Cardiac muscle cell (in vitro differentiated cells and primary cell): ENCODE measurements at regions not wholly inside any gene's neighbourhood (a gene's known extent, or its start where the extent isn't known, plus 50 kb on each side); places are given as distances from the start of the nearest gene placed in this dataset.
A peak's percentile ranks its signal among the peaks of the same experiment; 100 is the strongest.

Source experiments
- DNase-seq, 2 donors: peaks; one replicate each; pipeline versions ENCODE4 v3.0.0 to v3.0.0-alpha.2; 2010 to 2017; ENCODE audit warnings: low read depth in 1 of 2, low spot score in 1 of 2
- H3K27ac ChIP-seq: fragments of 200-600 bp; sonication (generic); 2 replicates; pipeline ENCODE4 v1.5.1; 2016
- H3K27me3 ChIP-seq: fragments of 200-600 bp; sonication (generic); 2 replicates; pipeline ENCODE4 v1.6.0; 2016; ENCODE audit warnings: control low read depth
- H3K36me3 ChIP-seq: fragments of 200-600 bp; sonication (generic); 2 replicates; pipeline ENCODE4 v1.5.1; 2016; ENCODE audit warnings: control low read depth
- H3K4me1 ChIP-seq: fragments of 200-600 bp; sonication (generic); 2 replicates; pipeline ENCODE4 v1.8.1; 2017; ENCODE audit warnings: low read depth, mild to moderate bottlenecking, mixed run types
- H3K4me3 ChIP-seq: fragments of 200-600 bp; sonication (generic); 2 replicates; pipeline ENCODE4 v1.5.1; 2016; ENCODE audit warnings: mild to moderate bottlenecking
- H3K9me3 ChIP-seq: fragments of 200-600 bp; sonication (generic); 2 replicates; pipeline ENCODE4 v1.5.1; 2017; ENCODE audit warnings: low read depth, mild to moderate bottlenecking, control low read depth
- CTCF ChIP-seq: IDR thresholded peaks from 2 replicates; pipeline ENCODE4 v1.5.1; 2012; ENCODE audit warnings: low read depth, mild to moderate bottlenecking, low read length

GRCh38 chr4:14608630-14609029 is 393.7 kb upstream of the CPEB2 start:
- Histone ChIP-seq H3K27me3 (no peaks in the 10 kb centered on the region), H3K4me3 (no peak overlapping the region), H3K4me1 (no peaks in the 10 kb centered on the region), H3K27ac (no peak overlapping the region), H3K36me3 (no peaks in the 10 kb centered on the region), H3K9me3 (no peaks in the 10 kb centered on the region)
- TF ChIP-seq CTCF: no peak
- no peak for DNase-seq

- Histone ChIP-seq H3K27ac (no peak overlapping the region), H3K9me3 (no peaks in the 10 kb centered on the region), H3K4me3 (no peak overlapping the region), H3K27me3 (no peaks in the 10 kb centered on the region), H3K36me3 (no peaks in the 10 kb centered on the region), H3K4me1 (no peaks in the 10 kb centered on the region)
- no peak for TF ChIP-seq CTCF
- DNase-seq: no peak
Measured at GRCh38 chr4:14614840-14615239, 387.4 kb upstream of the CPEB2 start.

- H3K27ac ChIP-seq: no peak overlapping the region
- TF ChIP-seq CTCF: no peak
- peaks cover 4% of the 10 kb centered on the region for H3K4me1 ChIP-seq
- H3K27me3 ChIP-seq: no peaks in the 10 kb centered on the region
- no peaks in the 10 kb centered on the region for H3K36me3 ChIP-seq
- no peaks in the 10 kb centered on the region for H3K9me3 ChIP-seq
- no peak for DNase-seq
- no peak overlapping the region for H3K4me3 ChIP-seq
Measured at GRCh38 chr4:14615671-14616070, 386.6 kb upstream of the CPEB2 start.

GRCh38 chr4:14620567-14621141 is 381.6 kb upstream of the CPEB2 start:
- DNase-seq: no peak
- peak overlapping the region; percentile 55 for H3K27ac ChIP-seq
- peaks cover 23% of the 10 kb centered on the region for H3K4me1 ChIP-seq
- no peak for TF ChIP-seq CTCF
- H3K36me3 ChIP-seq: no peaks in the 10 kb centered on the region
- H3K9me3 ChIP-seq: no peaks in the 10 kb centered on the region
- no peak overlapping the region for H3K4me3 ChIP-seq
- H3K27me3 ChIP-seq: no peaks in the 10 kb centered on the region

- Histone ChIP-seq H3K27me3 (no peaks in the 10 kb centered on the region), H3K27ac (peak overlapping the region; percentile 55), H3K4me3 (no peak overlapping the region), H3K9me3 (no peaks in the 10 kb centered on the region), H3K36me3 (no peaks in the 10 kb centered on the region), H3K4me1 (peaks cover 24% of the 10 kb centered on the region)
- peak in 1 of 2 donors; percentile 83 for DNase-seq
- TF ChIP-seq CTCF: no peak
Measured at GRCh38 chr4:14621731-14622463, 380.4 kb upstream of the CPEB2 start.
